ENCODE measurements at regions not wholly inside any gene's neighbourhood (a gene's known extent, or its start where the extent isn't known, plus 50 kb on each side); places are given as distances from the start of the nearest gene placed in this dataset.

GRCh38 chr4:126794363-126794762 is 838.4 kb upstream of the INTU start:
- TF ChIP-seq CTCF (IDR thresholded peaks at IDR 0.05; ENCODE audit: insufficient read depth, low read depth, low read length) = no peak
- no peak for TF ChIP-seq EZH2 (IDR thresholded peaks at IDR 0.05; ENCODE audit: insufficient read depth, low read length)
